GDM1 (cell line): ENCODE measurements at regions not wholly inside any gene's neighbourhood (a gene's known extent, or its start where the extent isn't known, plus 50 kb on each side); places are given as distances from the start of the nearest gene placed in this dataset.

Experiments
- DNase-seq: peaks from one replicate; lab custom pipeline; 2025; lab: John Stamatoyannopoulos, UW

GRCh38 chr15:38647683-38648082 lies 83.1 kb upstream of the RASGRP1 start:
- no peak for DNase-seq

DNA sequence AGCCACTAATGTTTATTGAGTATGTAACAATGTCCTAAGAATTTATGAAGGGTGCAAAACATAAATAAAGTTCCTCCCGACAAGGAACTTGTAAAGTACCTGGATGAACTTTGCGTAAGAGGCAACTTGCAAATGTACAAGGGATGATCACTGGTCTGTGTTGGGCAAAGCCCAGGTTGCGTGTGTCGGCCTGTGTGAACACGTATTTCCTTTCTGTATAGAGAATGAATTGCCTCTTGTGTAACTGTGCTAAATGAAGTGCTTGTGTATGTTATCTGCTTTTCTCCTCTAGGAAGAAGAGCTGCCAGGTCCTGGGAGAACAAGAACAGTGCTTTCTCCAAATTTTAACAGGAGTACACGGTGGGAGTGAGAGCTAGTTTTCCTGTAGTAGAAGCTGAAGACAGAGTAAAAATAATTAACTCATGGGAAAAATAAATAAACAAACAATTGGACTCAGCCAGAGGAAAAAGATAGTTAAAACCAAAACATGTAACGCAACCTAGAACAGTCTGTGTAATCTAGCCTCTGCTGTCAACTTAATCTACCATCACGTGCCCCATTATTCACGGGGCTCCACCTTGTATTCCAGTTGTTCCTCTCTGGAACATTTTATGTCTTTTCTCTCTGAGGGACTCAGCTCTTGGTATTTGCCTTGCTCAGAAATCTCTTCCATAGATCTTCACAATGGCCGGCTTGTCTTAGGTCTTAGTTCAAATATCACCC lies 83.7 kb upstream of the RASGRP1 start:
- DNase-seq = no peak

DNA sequence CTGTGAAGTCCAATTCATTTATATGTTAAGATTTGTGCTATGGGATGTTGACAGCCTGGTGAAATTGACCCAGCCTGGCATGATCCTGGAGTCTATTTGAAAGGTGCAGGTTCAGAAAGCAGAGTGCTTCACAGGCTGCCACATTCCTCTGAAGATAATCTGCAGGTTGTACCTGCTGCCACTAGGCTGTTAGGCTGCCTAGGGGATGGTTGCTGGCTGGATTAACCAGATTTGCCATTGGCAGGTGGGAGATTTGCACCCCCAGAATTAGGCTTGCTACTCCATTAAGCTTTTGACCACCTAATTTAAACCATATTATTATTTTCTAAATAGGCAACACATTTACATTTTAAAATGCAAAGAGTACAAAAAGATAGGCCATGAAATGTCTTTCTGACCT lies 85.8 kb upstream of the RASGRP1 start:
- no peak for DNase-seq

DNA sequence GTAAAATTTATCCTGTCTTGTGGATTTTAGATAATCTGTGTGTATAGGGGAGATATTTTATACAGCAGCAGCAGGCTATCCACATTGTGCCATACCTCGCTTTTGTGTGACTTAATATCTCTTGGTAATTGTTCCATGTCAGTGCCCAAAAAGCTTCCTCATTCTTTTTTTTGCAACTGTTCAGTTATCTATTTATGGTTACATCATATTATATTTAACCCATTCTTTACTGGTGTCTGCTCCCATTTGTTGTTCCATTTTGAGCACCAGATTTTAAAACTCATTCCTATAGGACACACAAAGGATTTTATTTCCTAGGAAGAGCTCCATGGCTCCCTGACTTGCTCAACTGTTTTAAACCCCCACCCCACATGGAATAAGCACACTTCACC lies 86.3 kb upstream of the RASGRP1 start:
- DNase-seq = no peak

DNA sequence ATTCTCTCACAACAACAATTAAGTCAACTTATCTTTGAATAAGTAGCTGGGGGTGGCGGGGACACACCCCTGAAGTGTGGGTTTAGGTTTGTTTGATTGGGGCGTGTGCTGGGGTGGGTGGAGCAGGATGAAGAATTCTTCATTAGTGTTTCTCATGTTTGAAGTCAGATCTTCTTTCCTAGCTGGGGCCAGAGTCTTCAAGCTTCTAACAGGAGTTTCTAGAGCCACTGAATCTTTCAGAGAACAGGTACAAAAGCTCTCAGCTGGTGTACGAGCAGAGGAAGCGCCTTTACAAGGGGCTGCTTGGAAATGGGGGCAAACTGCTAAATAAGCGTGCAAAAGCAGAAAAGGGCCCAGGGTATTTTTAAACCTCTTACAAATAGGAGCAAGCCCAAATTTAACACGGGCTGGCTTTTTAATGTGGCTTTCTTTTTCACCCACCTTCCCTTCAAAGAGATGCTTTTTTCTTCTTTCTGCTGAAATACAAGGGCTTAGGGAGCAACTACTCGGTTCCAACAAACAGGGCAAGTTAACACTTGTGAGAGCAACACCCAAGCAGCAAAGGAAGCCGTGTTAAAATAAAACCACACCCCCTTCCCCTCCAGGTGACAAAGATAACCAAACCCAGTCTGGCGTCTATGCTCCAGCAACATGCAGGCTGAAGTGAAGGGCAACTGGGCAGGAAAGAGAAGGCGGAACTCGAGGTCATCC lies 86.9 kb upstream of the RASGRP1 start:
- DNase-seq = no peak

- no peak for DNase-seq
These were observed 87.7 kb upstream of the RASGRP1 start for GRCh38 chr15:38652183-38652794.

- no peak for DNase-seq
These were observed 88.4 kb upstream of the RASGRP1 start for GRCh38 chr15:38652998-38653397.

GRCh38 chr15:38658431-38658830 lies 93.8 kb upstream of the RASGRP1 start:
- no peak for DNase-seq

GRCh38 chr15:38660738-38661137 lies 96.1 kb upstream of the RASGRP1 start:
- no peak for DNase-seq

- no peak for DNase-seq
These were observed 97.6 kb upstream of the RASGRP1 start for GRCh38 chr15:38662033-38662802.

DNA sequence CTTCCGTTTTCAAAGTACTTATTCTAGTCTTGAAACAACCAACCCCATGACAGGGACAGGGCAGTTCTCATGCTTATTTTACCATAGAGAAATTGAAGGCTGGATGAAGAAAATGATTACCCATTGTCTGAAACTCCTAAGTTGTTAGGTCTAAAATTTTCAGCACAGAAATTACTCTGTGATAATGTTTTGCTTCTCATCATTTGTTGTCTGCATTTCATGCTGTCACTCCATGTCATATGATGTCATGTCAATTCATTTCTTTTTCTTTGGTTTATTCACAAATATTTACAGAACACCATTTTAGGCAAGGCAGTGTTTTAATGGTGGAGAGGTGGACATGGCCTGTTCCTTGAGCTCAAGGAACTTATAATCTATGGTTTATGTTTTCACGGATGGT lies 98.2 kb upstream of the RASGRP1 start:
- DNase-seq = no peak

DNA sequence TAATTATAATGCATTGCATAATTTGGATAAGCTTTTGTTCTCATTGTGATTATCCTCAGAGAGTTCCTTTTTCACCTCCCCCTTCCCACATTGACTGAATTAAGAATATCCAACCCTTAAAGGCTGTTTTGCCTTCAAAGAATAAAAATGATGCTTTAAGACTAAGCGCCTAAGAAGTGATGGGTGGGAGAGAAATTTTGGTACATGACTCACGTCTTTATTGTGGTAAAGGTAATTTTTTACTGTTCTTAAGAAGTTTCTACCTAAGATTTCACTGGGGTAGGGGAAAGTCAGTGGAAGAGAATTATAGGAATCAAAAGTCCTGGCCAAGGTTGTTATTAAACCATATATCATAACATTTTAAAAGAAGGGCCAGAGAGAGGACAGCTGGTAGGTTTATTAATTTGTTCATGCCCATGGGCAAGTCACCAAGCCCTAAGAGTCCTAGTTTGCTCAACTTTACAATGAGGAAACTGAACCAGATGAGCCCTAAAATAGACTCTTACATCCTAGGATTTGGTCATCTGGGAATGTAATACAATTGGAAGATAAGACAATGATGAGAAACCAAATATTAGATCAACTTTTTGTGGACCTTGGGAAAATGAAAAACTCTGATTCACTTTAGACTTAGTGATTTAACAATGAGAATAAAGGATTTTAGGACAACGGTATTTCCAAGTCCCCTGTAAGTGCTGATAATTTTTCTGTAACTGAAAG lies 101.1 kb upstream of the RASGRP1 start:
- no peak for DNase-seq

GRCh38 chr15:38666865-38667510 lies 102.4 kb upstream of the RASGRP1 start:
- no peak for DNase-seq

- DNase-seq = no peak
These were observed 103.6 kb upstream of the RASGRP1 start for GRCh38 chr15:38667890-38668850.

DNA sequence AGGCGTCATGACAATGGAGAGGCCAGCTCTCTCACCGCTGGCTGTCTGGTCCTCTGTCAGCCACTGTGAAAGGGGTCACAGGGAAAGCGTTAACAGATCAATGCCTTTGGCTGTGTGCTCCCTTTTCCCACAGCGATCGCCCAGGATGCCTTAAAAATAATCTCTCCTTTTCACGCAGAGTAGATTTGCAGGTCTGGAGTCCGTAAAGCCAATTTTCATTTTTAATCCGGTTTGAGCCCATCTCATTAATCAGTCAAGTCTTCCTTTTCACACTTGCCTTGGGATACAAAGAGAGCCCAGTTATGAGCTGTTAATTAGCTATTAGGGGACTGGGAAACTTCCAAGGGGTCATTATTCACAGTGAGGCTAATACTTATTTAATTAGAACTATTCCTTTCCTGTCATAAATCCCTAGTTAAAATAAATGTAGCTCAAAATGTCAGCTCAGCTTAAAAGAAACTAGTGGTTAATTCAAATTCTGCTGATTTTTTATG lies 104.3 kb upstream of the RASGRP1 start:
- no peak for DNase-seq

DNA sequence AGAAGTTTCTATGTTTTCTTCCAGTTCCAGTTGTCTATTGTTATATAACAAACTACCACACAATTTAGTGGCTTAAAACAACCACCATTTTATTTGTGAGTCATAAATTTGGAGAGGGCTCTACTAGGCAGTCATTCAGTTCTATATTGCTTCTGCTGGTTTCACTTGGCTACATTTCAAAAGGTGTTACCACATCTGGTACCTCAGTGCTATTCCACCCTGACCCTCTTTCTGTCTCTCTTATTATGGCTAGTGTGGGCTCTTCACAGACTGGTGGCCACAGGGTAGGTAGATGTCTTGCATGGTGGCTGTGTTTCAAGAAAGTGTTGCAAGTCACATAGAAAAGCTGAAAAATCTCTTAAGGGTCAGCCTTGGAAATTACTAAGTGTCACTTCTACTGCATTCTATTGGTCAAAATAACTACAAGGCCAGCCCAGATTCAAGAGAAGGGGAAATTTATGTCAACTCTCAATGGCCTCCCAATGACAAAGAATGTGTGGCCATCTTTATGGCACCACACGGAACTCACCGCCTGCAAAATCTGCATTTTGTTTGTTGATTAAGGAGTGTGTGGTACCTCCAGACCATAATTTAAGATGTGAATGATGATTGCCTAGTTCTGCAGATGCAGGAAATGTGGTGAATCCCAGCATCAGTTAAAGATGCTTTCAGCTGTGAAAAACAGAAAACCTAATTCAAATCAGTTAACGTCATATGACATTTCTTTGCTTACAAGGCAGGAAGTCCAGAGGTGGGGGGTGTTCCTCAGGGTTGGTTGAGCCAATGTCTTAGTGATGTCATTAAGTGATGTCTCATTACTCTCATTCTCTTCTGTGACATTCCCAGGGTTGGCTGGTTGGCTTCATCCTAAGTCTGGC lies 105.8 kb upstream of the RASGRP1 start:
- no peak for DNase-seq

DNA sequence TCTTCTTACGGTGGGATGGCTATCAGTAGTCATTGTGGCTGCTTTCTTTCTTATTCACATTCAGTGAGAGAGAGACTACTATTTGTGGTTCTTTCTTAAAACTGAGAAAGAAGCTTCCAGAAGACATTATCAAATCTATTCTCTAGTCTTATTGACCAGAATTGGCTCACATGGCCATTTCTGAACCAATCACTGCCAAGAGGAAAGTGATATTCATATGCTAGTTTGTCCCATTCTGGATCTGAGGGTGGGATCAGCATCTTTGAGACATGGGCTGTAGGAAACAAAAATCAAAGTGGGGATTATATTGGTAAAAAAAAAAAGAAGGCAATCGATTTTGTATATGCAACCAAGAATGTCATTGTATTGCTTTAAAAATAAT lies 106.4 kb upstream of the RASGRP1 start:
- no peak for DNase-seq

GRCh38 chr15:38671675-38672254 lies 107.2 kb upstream of the RASGRP1 start:
- no peak for DNase-seq

DNA sequence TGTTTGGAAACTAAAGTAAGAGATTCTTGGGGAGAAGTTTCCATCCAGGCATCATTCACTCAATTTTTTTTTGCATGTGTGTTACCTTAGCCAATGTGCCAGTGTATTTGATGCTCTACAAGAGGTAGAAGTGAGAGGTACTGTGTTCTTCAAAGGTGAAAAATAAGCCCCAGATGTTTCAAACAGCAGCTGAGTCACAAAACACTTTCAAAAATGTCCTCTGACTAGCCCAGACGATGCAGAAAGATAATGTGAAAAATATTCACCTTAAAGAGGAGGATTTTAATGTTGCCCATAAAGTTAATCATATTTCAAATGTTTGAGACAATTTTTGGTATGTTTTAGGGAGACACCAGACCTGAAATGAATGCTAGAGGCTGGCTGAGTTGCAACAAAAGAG lies 107.7 kb upstream of the RASGRP1 start:
- DNase-seq = no peak
